ENCODE measurements at regions not wholly inside any gene's neighbourhood (a gene's known extent, or its start where the extent isn't known, plus 50 kb on each side); places are given as distances from the start of the nearest gene placed in this dataset.

DNA sequence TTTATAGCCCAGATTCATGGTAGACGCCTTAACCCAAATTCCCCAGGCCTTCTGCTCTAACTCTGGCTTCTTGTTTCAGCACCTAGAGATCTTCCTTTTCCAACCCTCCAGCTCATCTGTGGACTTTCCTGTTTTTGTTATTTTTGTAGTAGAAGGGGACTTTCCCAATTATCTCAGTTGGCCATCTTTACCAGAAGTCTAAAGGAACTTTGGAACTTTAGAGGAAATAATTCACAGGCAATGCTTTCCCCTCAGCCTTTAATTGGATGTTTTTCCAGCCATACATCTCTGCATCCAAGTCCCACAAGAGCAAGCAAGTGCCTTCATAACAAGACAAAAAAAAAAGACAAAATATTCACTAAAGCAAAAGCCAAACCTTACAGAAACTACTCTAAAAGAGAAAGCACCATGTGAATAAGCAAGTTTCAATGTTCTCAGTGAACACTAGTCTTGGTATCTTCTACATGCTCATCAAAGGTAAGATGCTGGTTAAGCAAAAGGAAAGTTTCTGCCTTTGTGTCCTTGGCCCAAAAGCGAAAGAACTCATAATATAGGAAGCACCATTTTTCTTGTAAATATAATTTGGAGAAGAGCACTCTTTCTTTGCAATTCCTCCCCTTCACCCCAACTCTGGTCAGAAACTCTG lies 377.3 kb downstream of the SETD4 start:
- no peak for DNase-seq

DNA sequence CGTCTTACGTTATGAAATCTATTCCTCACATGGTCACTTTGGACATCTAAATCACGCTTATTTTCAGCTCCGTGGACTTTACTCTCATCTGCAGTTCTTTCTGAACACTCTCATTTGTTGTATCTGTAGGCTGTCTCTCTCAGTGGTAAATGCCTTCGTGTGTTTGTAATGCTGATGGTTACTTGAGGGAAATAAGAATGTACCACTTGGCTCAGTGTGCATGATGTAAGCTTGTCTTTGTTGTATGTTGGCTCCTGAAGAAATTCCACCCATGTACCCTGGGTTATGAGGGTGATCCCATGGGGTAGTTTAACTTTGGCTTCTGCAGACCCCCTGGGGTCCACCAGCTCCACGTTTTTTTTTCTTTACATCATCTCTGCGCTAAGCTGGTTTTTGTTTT lies 378.4 kb downstream of the SETD4 start:
- no peak for DNase-seq

DNA sequence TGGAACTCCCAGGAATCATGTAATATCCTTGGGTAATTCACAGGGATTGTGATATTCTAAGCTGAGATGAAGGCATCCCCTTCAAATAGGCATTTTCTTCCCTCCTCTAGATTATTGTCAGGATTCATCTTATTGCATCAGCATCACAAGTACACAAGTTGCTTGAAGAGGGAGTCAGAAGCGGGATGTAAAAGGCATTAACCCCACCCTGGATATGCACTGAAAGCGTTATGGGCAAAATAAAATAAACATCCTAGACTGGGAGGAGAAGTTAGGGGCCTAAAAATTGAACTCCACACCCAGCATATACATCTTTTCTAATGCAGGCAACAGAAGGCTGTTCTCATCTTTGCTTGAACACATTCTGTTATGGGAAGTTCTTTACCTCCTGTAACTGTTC lies 381.2 kb downstream of the SETD4 start:
- no peak for DNase-seq

DNA sequence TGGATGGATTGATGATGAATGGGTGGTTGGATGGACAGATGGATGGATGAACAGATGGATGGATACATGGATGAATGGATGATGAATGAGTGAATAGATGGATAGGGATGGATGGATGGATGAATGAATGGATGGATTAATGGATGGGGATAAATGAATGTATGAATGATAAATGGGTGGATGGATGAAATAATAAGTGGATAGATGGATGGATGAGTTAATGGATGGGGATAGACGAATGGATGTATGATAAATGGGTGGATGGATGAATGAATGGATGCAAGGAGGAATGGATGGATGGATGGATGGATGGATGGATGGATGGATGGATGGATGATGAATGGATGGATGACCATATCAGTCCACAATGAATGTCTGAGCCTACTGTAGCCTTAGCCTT lies 381.9 kb downstream of the SETD4 start:
- DNase-seq, result no peak

DNA sequence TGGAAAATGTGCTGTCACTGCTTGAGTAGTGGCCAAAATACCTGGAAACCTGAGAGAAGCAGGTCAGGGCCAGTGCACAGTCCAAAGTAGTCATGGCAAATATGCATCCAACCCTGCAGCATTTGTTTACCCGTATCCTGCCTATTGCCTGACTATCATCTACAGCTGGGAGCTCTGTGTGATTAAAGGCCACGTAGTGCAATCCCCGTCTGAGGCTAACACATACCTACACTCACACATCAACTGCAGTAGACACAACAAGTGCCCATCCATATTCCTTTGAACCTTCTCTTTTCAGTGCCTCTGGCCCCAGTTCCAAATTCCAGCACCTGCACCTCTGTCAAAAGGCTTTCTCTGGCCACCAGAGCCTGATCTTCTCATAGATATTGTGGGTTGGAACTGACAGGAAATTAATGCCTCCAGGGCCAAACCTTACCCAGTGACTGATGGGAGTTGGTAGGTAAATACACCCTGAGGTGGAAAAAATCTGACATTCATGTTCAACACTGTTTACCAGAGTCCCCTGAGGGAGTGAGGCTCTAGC lies 383.0 kb downstream of the SETD4 start:
- no peak for DNase-seq

DNA sequence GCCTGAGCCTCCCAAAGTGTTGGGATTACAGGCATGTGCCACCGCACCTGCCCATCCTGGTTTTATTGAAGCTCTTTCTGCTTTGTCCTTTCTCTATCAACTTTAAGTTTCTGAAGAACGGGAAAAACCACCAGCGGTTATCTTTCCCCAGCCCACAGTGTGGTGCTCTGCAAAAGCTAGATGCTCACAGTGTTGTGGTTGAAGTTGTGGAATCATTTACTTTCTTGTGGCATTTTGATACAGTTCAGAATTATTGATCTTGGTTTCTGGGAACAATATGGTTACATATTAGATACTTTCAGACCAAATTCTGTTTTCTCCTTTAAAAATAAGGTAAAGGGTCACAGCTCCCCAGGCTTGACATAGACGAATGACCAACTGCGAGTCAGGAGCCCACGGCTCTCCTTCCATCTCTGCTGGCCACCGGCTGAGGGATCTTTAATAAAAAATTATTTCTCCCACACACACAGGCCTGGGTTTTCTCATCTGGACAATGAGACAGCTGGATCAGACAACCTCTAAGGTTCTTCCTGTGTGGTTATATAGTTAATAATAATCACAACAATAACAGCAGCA lies 385.3 kb downstream of the SETD4 start:
- DNase-seq, result peak; percentile 12

DNA sequence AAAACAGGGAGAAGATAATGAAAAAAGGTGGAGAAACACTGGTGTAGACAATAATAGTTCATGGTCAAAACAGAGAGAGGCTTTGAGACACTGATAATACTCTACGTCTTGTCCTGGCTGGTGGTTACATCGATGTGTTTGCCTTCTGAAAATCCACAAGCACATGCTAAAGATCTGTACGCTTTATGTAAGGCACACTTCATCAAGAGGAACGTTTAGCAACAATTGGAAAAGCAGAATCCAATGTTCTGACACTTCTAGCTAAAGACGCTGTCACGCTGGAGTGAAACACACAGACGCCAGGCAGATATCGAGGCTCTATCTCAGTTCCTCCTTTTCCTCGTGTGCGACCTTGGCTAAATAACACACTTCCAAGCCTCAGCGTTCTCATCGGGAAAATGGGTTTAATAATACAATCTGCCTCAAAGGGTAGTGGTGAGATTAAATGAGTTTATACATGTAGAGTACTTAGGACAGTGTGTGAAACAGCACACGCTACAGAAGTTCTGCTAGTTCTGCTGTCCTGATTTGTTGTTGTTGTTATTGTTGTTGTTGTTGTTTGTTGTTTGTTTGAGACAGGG lies 386.1 kb downstream of the SETD4 start:
- no peak for DNase-seq

DNA sequence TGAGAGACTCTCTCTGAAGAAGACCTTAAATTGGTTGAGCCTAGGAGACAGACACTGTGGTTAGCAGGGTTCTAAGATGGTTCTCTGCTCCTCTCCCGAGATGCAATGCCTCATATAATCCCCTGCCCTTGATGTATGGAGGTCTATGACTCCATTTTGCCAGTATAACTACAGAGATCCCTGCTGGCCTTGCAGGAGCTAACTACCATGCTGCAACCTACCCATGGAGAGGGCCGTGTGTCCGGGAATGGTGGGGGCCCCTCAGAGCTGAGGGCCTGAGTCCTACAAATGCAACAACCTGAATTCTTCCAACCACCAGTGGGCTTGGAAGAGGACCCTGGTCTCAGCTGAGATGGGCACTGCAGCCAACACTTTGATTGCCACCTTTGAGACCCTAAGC lies 388.0 kb downstream of the SETD4 start:
- DNase-seq, result no peak

DNA sequence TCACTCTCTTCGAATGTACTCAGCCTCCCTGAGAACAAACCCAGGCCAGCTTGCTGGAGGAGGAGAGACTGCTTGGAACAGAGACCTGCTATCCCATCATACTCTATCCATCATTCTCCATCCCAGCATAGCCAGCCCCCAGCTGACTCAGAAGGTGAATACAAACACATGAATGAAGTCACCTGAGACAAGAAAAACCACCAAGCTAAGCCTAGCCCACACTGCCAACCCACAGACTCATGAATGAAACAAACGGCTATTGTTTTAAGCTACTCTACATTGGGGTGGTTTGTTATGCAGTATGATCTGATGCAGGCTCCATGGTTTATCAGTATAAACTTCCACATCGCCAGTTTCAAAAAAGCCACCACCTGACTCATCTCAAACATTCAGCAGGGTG lies 395.6 kb downstream of the SETD4 start:
- DNase-seq, result peak; percentile 94

DNA sequence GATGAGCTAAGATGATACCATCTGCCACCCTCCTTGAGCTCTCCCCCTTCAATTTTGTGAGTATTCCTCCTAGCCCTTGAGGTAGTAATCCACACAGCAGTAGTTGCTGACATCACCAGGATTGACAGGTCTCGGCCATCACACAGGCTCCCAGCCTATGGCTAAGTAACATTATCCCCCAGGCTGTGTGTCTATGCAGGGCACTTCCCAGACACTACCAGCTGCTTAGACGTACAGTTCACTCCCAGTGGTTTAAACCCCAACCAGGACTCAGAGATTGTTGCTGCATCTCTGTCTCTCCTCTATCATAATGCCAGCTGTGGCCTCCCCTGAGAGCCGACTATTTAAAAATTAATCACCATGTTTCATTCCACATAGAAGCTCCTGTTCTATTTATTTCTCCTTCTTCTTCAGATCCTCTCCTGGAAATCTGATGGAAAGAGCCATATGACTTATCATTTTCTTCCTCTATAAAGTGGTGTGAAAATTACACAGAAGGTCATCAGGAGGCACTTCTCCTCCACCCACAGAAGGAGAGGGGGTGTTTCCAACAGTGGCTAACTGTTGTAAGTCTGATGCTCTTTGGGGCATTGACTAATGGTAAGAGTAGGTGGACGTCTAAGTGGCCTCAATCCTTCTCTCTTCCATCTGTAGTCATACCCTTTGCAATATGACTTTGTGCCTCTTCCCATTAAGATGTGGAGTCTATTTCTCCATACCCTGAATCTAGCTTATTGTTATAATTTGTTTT lies 396.3 kb downstream of the SETD4 start:
- DNase-seq, result no peak

DNA sequence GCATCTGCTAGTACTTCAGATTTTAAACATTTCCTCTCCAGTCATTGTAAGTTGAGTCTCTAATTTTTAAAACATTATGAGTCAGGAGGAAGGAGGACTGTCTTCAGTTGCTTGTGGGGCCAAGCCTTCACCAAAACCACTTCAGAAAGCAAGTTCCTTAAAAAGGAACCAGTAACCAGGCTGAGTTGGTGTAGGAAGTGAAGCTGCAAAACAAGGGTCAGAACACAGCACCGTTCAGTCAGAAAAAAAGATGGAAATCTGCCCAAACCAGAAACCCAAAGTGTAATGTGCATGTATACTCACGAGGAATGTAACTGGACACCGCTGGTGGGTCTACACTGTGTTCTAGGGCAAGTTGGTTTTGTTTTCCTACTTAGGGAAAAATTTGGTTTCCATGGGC lies 402.1 kb downstream of the SETD4 start:
- no peak for DNase-seq

DNA sequence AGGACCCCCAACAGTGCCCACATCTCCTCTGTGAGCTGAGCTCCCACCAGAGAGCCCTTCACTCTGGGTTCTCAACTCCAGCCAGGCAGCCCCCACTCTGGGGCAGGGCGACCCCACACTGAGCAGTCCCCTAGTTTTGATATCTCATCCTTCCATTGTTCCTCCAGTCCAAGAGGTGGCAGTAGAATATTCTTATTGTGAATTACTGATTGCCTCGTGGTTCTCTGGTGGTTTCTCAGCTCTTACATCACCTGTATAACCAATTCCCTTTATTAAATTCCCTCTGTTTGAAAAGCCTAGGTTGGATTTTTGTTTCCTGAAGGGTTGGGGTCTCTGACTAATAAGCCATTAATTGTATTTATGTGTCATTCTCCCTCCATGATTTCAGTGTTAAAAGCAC lies 407.5 kb downstream of the SETD4 start:
- no peak for DNase-seq

DNA sequence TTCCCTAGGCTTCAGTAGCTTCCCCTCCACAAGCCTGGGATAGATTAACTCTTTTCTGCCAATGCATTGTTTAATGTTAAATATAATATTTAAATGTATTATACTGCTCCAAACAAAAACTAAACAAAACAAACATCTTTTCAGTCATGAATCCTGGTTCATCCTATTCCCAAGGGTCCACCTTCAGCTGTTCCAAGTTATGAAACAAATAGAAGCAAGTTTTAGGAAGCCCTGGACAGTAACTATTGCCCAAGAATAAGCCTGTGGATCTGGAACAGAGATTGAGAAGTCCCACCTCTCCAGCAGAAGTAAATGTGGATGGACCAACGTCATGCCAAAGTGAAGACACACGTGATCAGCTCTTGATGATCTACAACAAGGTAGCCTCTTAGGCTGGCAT lies 408.1 kb downstream of the SETD4 start:
- DNase-seq, result no peak

DNA sequence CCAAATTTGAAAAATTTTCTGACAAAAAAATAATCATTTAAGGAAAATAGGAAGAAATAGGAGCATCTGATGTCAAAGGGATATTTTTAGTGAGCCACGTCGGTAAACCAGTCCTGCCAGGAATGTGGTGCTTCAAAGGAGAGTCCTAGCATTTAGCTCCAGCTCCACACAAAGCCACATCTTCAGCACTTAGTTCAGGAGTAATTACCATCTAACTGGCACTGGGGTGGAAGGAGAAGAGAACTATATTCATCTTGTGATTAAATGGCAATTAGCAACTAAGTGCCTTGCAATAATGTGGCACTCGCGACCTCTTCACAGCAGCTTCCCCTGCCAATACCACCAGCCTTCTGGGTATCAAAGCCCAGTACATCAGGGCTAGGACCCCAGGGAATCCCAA lies 409.1 kb downstream of the SETD4 start:
- DNase-seq, result no peak

DNA sequence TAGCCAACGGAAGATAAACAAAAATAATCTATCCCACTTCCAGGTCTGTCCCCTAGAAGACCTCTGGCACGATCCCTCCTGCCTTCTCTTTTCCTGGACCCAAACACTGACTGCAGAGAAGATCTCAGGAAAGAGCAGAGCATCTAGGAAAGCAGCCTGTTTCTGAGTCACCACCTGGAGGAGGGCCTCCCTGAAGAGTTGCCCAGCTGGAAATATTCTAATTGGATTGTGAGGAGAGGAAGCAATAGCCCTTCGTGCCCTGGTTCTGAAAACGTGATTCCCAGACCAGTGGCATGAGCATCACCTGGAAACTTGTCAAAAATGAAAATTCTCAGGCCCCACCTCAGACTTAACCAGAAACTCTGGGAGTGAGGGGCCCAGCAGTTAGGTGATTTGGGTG lies 411.1 kb downstream of the SETD4 start:
- peak; percentile 61 for DNase-seq

DNA sequence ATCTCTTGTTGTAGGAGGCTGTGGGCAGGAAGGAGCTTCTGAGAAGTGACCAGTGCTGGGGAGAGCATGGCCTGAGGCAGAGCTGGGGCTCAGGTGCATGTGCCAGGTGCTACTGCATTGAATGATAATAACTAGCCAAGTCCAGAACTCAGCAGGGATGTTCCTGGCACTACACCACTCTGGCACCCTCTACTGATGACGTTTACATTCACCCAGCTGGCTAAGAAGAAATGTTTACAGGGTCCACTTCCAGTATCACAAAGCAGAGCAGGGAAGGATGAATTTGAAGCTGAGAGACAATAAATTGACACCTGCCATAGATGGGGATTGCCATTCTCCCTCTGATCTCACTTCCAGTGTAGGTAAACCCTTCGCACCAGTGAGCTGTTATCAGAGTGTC lies 411.8 kb downstream of the SETD4 start:
- DNase-seq, result no peak

DNA sequence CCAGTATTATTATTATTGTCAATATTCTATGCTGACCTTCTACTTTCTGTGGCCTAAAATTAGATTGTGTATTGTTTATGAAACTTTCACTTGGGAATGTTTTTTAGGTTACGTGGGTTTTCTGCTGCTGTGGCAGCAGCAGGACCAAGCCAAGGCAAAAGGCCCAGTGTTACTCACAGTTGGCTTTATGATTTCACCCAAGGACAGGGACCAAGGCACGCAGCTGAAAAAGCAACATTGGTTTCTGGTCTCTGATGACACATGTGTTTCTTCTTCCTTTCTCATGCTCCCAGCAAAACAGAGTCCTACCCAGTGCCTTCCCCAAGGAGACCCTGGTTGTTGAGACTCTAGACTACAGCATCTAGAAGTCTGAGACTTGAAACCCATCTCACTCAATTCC lies 413.7 kb downstream of the SETD4 start:
- no peak for DNase-seq

DNA sequence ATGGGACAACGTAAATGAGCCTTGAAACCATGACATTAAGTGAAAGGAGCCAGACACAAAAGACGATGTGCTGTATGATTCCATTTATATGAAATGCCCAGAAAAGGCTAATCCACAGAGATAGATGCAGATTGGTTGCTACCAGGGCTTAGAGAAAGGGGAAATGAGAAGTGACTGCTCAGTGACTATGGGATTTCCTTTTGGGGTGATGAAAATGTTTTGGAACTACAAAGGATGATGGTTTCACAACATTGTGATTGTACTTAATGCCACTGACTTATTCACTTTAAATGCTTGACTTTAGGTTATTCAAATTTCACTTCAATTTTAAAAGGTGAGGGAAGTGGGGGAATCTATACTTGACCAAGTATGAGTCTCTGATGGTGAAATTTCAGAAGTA lies 414.3 kb downstream of the SETD4 start:
- DNase-seq, result no peak

DNA sequence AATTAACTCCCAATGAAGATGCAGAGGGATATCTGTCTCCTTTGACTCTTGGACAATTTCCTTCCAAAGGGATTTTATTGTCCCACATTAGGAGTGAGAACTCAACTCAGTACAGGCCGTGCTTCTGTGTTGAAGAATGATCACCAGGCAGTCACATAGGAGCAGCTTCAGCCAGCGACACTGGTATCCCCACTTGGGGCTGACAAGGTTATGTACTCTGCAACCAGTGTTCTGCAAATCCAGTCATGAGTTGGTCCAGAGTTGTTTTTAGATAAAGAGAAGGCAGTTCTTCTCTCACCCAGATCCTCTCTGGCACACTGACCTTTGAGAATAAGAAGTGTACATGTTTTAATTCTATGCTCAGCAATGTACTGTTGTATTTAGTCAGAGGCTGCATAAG lies 415.8 kb downstream of the SETD4 start:
- no peak for DNase-seq

DNA sequence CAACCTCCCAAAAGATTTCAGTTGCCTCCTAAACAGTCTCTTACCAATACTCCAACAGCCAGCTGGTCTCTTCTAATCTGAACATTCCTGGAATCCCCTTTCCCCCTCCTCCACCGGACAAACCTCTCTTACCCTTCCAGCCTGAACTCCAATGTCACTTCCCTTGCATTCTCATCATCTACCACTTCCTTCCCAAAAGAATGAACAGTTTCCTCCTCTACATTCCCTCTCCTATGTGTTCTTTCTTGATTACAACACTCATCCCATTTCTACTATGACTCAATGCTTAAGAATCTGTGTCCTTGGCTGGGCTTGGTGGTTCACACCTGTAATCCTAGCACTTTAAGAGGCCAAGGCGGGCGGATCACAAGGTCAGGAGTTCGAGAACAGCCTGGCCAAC lies 417.1 kb downstream of the SETD4 start:
- peak; percentile 31 for DNase-seq

DNA sequence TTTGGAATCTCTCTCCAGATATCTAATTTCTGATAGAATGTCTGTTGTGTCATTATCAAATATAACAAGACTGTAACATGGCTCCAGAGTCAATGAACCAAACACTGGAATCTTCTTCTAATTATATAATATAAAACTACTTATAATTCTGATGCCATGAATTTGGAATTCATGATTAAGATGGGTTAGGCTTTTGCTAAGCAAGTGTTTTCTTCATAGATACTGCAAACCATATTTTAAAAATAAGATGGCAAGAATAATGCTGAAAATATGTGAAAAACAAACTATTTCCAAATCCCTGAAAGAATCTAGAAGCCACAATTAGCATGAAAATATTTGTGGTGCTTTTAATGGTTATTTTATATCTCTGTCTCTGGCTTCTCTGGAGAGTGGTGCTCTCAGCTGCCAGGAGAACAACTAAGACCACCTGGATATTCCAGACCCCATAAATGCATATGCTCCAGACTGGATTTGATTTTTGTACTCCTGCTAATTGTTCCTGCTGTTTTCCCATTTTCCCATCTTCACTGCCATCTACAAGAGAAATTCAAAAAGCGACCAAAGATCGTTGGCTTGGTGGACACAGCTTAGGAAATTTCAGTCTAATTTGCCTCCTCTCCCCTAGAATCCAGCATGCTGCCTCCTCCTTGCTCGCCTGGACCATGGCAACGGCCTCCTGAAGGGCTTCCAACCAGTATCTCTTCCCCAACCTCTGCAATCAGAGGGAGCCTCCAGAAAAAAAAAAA lies 418.9 kb downstream of the SETD4 start:
- DNase-seq, result no peak

DNA sequence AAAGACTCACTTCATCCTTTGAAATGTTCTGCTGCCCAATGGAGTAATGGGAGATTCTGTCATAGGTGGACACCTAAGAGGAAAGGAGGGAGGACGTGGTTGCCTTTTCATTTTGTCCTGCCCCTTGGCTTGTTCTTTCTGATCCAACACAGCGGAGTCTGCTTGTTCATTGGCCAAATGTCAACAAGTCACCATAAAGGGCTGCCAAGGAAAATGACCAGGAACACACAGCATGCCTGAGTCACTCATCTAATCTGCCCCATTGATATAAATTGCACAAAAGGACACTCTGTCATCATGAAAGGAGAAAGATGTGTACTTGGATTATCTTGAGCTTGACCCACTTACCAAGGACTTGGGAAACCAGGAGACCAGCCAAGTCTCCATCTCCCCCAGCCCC lies 422.9 kb downstream of the SETD4 start:
- DNase-seq, result no peak

DNA sequence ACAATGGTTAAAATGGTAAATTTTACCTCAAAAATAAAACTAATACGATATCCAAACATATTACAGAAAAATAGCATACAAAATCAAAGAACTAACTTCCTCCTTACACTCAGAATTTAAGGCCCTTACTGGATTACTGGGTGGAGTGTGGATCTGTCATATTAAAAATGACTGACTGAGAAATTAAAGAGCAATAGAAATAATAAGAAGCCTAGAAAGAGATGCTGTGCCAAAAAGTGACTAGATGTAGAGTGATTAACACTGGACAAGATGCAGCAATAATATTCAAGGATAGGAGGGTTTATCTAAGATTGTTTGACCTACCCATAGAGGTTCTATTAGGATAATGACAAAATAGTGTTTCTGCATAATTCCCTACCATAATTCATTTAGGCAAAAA lies 424.3 kb downstream of the SETD4 start:
- DNase-seq, result no peak

Measured in kidney glomerular epithelial cell (primary cell).